GM19372 (cell line): ENCODE measurements at regions not wholly inside any gene's neighbourhood (a gene's known extent, or its start where the extent isn't known, plus 50 kb on each side); places are given as distances from the start of the nearest gene placed in this dataset.
"Not testable (repeated sequence)": the region's sequence is repeated elsewhere in the genome, so short reads cannot be mapped to it uniquely, and the experiment has no call there.

Experiments
- ATAC-seq: cut with Tn5 transposase; IDR thresholded peaks from one replicate; pipeline ENCODE4 v1.9.1; 2021; ENCODE audit warnings: mild to moderate bottlenecking, low read depth, moderate library complexity; ENCODE audit not compliant: unreplicated experiment

DNA sequence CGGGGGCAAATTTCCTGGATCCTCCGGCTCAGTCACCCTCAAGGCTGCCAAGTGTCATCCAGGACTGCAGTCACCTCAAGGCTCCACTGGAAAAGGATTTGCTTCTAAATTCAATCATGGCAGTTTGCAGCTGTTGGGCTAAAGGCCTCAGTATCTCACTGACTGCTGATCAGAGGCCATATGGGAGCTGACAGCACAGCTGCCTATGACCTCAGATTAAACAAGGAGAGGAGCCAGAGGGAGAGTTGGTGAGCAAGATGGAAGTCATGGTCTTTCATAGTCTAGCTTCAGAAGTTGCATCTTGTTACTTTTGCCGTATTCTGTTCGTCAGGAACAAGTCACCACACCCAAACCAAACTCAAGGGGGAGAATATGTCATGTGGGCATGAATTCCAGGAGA lies 849.7 kb downstream of the UQCRFS1 start:
- ATAC-seq: no peak

DNA sequence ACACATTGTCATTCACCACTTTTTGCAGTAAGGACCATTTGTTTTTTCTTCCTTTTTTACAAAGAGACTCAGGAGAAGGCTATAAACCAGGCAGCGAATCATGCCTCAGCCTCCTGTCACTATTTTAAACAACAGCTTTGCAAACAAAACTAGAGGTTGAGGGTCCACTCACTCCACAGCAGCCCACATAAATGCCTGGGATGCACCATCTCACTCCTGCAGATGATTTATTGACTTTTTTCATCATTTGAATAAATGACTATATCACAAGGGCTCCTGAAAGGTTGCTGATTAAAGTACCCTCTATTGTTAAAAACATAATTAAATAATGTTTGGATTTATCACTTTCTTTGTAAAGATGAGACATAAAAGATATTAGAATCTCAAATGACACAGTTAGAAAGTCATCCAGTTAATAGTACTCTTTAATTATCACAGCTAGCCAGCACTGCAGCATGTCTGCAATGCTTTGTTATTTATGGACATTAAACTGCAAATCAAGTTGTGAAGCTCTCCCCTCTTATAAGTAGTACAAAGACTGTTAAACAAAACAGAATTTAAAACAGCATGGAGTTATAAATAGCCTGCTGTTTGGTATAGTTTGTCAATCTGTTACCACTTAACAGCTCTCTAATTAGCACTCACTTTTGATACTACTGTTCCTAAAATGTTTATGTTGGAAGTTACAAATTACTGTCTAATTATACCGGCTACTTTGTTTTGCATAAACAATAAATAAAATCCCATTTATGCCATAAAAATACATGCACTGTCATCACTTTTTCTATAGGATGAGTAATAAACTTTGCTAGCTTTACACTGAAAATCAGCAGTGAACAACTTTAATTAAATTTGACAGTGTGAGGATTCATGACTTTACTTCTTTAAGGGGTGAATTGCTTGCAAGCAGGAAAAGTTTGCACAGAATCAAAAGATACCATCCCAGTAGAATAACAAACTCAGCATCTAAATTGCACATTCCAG lies 853.2 kb downstream of the UQCRFS1 start:
- ATAC-seq: no peak

DNA sequence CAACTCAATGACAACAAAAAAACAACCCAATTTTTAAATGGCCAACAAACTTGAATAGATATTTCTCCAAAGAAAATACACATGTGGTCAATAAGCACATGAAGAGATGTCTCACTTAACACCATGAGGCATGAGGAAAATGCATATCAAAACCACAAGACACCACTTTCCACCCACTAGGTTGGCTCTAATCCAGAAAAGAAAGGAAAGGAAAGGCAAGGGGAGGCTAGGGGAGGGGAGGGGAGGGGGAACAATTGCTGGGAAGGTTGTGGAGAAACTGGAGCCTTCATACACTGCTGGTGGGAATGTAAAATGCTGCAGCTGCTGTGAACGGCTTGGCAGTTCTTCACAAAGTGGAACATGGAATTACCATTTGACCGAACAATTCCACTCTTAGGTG lies 854.3 kb downstream of the UQCRFS1 start:
- no peak for ATAC-seq

DNA sequence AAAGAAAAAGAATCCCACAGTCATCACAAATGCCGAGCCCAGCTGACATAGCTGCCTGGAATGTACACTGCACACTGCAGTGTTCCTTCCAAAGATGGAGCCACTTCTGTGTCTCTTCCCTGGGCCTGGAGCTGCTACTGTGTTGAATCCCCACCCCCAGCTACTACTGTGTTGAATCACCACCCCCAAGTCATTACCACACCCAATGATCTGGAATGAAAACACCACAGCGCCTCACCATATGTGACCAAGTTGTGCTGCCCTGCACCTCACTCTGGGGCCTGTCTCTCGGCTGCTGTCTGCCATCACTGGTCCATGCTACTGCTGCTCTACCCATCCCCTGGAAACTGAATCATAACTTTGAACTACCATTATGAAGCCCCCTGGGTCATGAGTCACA lies 861.2 kb downstream of the UQCRFS1 start:
- no peak for ATAC-seq

DNA sequence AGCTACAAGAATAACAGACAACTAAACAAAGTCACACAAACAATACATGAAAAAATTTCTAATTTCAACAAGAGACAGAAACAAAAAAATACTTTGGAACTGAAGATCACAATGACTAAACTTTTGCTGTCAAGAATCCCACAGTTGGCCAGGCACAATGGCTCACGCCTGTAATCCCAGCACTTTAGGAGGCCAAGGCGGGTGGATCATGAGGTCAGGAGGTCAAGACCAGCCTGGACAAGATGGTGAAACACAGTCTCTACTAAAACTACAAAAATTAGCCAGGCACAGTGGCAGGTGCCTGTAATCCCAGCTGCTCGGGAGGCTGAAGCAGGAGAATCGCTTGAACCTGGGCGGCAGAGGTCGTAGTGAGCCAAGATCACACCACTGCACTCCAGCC lies 861.6 kb downstream of the UQCRFS1 start:
- ATAC-seq: not testable (repeated sequence)

DNA sequence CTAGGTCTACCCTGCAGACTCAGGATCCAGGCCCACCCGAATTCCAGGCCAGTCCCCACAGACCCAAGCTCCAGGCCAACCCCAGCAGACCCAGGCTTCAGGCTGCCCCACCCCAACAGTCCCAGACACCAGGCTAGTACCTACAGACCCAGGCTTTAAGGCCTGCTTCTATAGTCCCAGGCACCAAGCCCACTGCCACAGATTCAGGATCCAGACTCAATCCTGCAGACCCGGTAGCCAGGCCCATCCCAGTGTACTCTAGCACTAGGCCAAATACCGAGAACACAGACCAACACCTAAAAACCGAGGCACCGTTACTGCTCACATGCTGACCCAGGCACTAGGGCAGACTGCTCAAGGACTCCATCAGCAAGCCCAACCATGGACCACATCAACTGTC lies 862.3 kb downstream of the UQCRFS1 start:
- ATAC-seq: no peak

DNA sequence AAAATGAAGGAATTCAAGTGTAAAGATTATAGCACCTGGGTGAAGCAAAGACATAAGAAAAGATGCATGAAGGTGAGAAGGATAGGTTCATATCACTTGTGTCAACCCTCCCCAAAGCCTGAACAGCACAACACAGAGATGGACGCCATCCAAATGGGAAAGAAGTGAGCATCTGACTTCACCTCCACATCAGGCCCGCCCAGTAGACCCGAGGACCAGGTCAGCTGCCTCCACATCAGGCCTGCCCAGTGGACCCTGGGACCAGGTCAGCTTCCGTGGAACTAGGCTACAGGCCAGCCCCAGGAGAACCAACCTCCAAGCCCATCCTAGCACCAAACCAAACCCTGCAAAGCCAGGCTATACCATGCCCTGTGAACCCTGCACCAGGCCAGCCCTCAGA lies 862.9 kb downstream of the UQCRFS1 start:
- ATAC-seq: no peak

DNA sequence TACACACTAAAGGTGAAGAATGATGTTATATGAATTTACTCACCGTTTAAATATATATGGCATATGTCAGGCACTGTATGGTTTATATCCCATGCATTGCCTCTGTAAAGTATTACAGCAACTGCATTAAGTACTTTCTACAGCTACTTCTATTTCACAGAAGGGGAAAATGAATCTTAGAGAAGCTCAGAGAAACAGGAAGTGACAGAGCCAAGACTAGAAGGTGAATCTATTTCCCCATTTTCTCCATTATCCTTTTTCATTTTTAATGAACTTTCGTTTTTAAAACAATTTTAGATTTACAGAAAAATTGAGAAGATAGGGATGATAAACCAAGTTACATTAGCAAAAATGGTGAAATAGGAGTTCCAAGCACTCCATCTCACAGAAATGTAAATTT lies 863.3 kb downstream of the UQCRFS1 start:
- ATAC-seq: no peak

DNA sequence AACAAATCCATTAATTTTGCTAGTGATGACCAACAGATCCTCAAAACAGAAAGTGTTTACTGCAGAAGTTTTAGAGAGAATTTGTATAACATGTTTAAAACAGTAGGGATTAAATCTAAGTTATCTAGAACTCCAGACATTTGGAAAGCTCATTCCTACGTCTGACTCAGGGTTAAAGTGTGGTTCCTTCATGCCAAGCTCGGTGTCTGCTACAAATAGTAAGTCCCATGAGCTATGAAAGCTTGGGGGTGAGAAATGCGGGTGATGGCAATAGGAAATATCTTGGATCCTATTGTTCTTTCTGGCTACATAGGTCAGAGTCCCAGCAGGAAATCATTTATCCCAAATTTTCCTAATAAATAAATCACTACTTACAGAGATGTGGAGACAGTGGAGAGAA lies 867.1 kb downstream of the UQCRFS1 start:
- no peak for ATAC-seq

DNA sequence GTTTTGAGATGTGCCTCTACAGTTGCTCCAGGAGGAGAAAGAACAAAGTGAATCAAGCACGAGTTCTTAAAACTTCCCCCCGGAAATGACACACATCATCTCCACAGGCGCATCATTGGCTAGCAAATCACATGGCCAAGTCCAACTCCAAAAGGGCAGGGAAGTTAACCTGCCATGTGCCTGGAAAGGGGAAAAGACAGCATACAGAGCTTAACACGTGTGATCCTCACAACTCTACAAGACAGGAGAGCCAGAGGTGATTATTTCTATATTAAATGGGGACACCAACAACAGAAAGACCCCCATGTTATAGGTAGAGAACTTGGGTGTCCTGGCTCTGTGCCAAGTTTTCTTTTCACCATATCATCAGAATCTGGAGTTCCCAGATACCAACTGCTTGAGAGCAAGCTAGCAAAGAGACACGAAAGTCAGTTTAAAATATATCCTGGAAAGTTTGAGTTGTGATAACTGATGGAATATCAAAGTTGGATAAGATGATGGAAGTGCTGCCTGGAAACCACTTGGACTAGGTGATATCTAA lies 871.1 kb downstream of the UQCRFS1 start:
- no peak for ATAC-seq

DNA sequence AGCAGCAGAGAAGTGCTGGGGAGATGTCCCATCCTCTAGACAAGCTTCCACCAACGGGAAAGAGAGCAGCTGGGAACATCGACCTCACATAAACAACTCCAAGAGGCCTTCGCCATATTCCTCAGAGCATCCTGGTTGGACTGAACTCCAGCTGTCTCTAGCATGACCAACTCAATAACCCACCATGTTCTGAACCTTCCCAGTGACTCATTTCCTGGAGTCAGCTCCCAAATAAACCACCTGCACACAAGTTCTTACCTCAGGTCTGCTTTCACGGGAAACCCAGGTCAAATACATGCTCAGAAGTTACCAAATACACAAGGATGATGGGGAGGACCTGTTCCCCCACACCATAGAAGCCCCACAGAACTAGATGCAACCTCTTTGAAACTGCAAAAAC lies 878.5 kb downstream of the UQCRFS1 start:
- no peak for ATAC-seq

DNA sequence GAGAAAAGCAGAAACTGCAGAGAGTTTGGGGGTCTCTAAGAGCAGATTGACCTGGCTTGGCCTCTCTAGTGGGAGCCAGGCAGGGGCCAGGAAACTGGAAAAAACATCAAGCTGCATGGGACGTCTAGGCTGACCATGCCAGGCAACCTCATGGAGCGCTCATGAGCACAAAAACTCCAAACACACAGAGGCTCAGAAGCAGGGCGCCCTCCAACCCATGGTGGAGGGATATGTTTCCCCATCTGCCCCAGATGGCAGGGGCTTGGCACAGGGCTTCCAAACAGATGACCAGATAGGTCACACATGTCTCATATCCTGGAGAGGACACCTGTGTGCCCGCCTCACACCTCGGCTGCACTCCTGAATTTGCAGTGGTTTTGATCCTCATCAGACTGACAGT lies 879.0 kb downstream of the UQCRFS1 start:
- no peak for ATAC-seq

DNA sequence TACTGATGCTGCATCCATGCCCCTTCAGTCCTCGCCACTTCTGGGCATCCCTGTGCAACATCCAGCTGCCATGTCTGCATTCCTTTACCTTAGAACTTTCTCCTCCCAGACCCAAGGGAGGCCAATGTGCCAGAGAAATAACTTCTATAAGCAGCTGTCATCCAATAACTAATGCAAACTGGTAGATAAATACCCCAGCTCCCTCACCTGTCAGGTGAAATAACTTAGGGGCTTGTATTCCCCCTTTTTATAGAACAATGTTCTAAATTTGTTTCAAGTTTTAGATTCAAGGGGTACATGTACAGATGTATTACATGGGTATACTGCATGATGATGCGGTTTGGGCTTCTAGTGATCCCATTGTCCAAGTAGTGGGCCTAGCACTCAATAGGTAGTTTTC lies 880.1 kb downstream of the UQCRFS1 start:
- no peak for ATAC-seq

DNA sequence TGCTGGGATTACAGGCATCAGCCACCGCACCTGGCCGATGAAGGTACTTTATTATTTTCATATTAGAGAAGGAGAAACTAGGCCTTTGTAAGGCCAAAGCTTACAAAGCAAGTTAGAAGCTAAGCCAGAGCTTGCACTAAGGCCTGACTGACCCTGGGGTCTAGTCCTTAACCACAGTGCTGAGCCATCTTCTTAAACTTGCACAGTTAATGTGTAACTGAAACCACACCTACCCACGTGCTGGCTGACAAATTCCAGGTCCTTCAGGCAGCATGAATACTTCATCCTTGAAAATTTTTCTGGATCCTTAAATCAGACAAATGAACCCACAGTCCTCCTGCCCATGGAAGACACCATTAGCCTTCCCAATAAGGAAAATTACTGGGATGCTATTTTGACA lies 880.6 kb downstream of the UQCRFS1 start:
- ATAC-seq: no peak

DNA sequence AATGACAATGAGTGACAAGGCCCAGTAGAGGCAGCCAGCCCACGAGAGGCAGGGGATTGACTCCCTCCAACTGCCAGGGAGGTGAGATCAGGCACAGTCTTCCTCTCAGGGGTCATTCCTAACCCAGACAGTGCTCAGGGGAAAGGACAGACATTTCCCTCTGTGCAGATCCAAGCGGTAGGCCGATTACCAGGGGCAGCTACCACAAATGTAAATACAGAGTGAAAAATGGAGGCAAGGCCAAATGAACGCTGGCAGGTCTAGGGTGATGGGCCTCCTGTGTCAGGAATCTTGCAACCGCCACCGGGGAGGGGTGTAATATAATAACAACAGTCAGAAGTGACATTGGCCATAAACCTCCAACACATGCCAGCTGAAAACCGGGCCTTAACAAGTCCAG lies 881.4 kb downstream of the UQCRFS1 start:
- ATAC-seq: no peak

DNA sequence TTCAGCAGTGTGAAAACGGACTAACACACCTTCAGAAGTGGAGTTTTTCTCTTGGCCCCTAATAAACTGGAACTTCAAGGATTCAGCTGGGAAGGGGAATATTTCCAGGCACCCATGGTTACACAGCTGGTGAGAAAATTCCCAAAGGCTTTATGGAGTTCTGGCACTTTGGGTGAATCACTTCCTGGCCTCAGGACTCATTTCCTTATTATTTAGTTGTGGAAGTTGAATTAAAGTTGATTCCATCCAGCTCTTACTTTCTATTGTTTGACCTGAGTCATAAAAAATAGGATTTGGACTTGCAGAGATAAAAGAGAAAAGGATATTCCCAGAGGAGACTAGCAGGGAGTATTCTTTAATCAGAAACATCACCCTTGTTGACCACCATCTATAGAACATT lies 882.1 kb downstream of the UQCRFS1 start:
- no peak for ATAC-seq

DNA sequence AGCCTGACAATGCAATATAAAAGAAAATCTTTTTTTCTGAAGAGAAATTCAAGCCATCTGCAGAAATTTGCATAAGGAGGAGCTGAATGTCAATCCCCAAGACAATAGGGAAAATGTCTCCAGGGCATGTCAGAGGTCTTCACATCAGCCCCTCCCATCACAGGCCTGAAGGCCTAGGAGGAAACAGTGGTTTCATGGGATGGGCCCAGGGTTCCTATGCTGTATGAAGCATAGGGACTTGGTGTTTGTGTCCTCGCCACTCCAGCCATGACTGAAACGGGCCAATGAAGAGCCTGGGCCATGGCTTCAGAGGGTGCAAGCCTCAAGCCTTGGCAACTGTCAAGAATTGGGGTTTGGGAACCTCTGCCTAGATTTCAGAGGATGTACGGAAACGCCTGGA lies 883.5 kb downstream of the UQCRFS1 start:
- ATAC-seq: no peak

DNA sequence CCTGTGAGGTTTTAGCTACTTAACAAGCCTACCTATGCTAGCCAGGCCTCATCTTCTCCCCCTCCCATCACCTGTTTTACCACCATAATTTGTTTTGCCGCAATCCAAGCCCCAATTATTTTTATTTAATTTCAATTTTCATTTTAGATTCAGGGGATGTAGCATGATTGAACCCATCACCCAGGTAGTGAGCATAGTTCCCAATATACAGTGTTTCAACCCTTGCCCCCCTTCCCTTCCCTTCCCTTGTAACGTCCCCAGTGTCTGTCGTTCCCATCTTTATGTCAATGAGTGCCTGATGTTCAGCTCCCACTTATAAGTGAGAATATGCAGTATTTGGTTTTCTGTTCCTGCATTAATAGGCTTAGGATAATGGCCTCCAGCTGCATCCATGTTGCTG lies 885.0 kb downstream of the UQCRFS1 start:
- ATAC-seq: no peak

DNA sequence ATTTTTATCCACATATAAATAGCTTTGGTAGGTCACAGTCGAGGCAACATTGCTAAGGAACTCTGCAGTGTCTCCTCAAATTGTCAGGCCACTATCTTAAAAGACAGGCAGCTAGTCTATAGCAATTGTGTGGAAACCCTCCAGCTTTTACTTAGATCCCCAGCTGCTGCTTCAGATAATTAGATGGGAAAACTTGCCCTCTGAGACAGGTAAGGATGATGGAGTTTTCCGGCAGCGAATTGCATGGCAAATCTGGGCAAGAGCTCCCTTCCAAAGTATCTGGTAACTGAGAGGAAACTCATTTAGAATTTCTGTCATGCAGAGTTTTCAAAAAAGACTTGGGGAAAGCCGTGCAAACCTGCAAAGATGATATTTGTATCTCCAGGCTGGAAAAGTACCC lies 886.2 kb downstream of the UQCRFS1 start:
- no peak for ATAC-seq

DNA sequence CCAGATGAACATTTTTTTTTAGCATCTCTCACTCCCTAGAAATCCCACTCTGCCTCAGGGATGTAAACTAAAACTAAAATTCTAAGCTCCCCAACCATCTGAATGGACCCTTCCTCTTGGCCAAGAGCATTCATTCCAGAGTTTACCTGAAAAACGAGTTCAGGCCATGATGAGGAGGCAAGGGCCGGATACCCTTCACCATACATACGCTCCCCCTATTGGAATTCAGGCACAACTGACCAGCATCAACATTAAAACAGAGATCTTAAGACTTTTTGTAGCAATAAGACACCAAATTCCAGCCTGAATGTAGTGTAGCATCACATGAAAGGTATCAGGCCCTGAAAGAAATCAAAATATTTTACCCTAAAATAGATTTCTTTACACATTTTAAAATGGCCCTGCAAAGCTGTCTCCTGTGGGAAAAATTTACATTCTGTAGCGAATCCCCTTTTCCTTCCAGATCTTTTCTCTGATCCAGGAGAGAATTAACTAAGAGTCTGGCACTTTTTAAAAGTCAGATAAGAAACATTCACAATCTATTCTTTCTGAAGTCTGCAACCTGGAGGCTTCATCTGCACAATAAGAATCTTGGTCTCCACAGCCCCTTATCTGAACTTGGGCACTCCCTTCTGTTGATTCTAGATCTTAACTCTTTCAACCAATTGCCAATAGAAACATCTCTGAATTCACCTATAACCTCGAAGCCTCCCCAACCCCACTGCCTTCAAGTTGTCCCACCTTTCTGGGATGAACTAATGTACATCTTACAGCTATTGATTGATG lies 888.5 kb downstream of the UQCRFS1 start:
- no peak for ATAC-seq

DNA sequence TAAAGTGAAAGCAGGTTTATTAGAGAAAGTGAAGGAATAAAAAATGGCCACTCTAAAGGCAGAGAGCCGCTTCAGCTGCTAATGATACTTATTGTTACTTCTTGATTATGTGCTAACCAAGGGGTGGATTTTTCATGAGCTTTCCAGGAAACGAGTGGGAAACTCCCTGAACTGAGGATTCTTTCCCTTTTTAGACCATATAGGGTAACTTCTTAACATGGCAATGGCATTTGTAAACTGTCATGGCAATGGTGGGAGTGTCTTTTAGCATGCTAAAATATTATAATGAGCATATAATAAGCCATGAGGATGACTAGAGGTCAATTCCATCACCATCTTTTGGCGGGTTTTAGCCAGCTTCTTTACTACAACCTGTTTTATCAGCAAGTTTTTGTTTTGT lies 890.0 kb downstream of the UQCRFS1 start:
- no peak for ATAC-seq
